Left renal cortex interstitium (tissue), 4 donors: ENCODE measurements at regions not wholly inside any gene's neighbourhood (a gene's known extent, or its start where the extent isn't known, plus 50 kb on each side); places are given as distances from the start of the nearest gene placed in this dataset.

ENCODE experiments used
- DNase-seq, 4 donors: peaks; one replicate each; pipeline ENCODE4 v3.0.0-alpha.2; 2013; ENCODE audit warnings: low read depth in 4 of 4, low spot score in 2 of 4, missing footprints in 1 of 4

DNA sequence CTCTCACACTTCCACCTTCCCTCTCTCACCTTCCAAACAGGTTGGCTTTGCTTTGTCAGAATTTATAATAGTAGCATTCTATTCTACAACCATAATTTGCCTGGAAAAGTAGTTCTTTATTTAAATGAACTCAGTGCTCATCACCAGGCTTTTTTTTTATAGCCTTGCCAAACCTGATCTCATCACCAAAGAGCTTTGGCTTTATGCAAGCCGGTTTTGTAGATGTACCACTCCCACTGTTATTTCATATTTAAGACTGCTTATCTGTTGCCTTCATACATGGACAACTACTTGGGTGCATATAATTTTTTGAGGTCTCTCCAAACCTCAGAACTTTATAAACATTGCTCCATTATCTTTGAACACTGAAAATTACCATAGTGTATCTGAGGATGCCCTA, 246.1 kb upstream of the PPP2R3A start:
- DNase-seq: no peak

DNA sequence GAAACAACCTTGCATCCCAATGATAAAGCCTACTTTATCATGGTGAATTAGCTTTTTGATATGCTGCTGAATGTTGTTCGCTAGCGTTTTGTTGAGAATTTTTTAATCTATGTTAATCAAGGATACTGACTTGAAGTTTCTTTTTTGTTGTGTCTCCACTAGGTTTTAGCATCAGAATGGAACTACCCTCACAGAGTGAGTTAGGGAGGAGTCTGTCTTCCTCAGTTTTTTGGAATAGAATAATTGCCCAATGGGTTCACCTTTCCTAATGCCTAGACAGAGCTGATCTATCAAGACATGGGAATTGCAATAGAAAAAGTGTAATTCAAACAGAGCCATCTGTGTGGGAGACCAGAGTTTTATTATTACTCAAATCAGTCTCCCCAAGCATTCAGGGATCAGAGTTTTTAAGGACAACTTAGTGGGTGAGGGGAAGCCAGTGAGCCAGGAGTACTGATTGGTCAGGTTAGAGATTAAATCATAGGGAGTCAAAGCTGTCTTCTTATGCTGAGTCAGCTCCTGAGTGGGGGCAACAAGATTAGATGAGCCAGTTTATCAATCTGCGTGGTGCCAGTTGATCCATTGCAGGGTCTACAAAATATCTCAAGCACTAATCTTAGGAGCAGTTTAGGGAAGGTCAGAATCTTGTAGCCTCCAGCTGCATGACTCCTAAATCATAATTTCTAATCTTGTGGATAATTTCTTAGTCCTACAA, 237.4 kb upstream of the PPP2R3A start:
- DNase-seq: no peak

DNA sequence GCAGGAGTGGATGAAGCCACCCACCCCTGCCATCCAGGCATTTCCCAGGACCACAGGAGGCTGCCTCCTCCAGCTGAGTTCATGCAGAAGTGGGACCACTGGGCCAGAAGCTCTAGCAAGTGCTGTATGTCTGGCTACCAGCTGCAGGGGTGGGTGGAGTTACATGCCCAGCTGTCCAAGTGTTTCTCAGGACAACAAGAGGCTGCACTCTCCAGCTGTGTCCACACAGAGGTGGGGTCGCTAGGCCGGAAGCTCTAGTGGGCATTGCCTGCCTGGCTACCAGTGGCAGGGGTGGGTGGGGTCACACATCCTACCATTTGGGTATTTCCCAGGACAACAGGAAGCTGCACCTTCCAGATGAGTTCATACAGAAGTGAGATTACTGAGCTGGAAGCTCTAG, 234.0 kb upstream of the PPP2R3A start:
- DNase-seq: no peak

DNA sequence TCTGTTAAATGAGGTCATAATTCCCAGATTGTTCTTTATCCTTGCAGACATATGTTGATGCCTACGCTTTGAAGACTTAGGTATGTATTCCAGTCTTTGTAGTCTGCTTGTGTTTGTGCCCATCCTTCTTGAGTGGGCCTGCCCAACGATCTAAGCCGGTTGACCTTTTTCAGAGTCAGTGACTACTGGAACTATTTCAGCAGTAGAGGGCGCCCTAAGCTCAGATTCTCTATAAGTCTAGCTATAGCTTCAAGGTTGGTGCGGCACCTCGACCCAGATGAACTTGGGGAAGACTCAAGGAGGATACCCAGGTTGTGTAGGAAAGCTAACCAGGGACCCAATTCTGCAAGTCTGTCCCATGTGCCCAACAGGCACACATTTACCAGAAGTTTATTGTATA, 228.8 kb upstream of the PPP2R3A start:
- no peak for DNase-seq

DNA sequence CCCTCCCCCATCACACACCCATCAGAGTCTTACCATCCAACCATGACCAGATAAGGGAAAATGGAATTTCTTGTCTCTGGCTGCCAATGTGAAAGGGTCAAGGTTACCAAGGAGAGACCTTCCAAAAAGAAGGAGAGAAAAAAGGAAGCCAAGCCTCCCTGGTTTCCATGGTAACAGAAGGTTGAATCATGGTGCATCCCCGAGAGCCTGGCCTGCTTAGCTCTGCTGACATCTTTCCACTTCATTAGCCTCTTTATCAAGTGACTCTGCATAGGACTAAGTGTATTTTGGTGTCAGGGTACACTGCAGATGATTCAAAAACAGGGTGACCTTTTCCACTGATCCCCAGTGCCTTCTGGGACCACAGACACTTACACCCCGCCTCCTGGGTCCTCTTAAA, 225.7 kb upstream of the PPP2R3A start:
- DNase-seq: no peak

DNA sequence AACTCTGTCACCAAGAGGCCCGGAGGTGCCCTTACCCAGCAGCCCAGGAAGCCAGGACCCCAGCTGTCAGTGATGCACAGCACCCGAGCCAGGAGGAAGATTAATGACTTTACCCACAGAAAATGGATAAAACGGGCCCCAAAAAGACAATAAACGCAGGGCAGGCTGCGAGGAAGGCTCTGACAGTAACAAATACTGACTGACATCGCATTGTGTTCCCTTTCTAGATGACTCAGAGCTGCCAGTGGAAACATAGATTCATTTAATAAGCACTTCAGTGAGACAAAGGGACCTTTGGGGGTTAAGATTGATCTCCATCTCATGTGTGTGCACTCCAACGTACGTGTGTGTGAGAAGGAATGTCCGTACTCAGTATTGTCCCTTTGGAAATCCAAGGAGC, 225.3 kb upstream of the PPP2R3A start:
- DNase-seq: no peak

DNA sequence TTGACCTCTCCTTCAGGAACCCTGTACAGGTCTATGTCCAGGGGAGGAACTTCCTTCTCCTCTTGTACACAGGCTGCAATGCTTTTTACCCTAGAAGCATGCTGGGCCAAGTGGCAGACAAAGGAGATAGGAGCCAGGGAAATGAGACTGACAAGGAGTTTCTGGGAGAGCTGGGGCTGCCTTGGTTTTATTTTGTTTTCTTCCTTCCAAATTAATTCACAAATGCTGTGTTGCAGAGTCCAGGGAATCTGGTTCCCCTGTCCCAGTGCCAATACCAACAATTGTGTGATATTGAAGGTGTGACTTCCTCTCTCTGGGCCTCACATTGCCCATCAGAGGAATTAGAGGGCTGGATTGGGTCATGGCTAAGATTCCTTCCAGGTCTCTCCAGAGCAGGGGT, 224.8 kb upstream of the PPP2R3A start:
- DNase-seq: no peak

DNA sequence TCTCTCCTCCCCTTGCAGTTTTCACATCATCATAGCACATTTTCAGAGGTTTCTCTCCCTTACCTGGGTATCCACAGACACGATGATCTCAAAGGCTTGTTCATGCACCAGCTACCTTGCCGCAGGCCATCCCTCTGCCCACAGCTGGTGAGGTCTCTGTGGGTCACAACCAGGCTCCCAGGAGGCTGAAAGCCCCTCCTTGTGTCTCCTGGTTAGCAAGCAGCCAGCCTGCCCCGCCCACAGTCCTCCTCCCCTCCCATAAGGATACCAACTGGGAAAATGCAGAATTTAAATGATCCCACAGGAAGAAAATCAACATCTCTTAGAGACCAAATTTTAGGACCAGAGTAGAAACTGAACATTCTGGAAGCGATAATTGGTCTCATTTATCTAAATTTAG, 213.5 kb upstream of the PPP2R3A start:
- no peak for DNase-seq

DNA sequence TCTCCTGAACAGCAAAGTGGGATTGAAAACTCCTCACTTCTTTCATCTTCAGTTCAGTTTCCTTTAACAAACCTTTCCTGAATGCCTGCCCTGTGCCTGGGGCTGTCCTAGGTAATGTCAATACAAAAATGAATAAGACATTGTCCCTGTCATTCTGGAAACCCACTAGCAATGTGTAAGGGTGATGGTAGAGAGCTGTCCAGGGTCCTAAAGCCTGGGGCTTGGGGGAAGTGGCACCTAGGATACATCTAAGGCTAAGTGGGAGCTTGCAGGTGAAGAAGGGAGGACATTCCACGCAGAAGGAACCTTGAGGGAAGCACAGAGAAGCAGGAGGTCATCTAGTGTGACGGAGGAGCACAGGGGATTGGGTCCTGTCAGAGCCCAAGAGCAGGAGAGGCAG, 212.7 kb upstream of the PPP2R3A start:
- no peak for DNase-seq

DNA sequence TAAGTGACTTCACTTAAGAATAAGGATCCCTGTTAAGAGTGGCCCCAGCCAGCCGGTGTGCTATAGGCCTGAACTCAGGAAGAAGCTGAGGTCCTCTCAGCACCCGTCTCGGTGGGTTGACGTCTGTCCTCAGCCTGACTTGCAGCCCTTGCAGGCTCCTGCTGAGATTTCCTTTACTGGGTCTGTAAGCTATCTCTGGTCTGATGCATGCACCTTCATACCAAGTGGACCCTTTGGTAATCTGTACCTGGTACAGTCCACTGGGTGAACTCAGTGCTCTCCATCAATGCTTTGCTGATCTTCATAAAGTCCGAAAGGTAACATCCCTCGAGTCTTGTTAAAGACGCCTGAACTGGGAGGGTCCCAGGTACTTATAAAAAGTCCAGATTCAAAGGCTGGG, 212.0 kb upstream of the PPP2R3A start:
- no peak for DNase-seq

DNA sequence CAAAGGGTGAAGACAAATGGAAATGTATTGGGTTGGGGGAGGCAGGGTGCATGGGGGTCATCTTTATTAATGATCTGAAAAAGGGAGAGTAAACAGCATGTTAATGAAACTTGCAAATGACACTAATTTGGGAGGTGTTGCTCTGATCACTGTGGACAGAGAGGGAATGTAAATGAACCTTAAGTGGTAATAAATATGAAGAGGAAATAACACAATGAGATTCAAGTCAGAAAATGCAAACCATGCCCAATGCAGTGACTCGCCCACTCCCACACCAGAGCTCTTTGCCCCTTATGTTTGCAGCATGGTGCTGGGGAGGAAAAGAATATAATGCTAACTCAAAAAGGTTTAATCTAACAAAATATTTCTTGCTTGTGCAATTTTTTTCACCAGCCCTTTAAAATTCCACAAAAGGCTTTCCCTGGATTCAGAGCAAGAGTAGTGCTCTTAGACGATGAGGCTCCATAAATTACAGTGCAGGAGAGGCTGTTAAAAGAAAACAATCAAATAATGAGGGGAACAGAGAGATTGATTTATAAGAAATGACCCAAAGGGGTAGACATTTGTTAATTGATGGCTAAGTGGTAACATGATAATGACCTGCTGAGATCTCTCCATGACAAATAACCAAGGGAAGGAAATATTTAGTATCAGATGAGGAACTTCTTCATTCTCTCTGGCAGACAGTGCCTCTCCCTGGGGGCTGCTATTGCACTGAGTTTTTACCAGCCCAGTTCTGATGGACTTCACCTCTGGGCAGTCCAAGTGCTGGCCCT, 210.0 kb upstream of the PPP2R3A start:
- no peak for DNase-seq

DNA sequence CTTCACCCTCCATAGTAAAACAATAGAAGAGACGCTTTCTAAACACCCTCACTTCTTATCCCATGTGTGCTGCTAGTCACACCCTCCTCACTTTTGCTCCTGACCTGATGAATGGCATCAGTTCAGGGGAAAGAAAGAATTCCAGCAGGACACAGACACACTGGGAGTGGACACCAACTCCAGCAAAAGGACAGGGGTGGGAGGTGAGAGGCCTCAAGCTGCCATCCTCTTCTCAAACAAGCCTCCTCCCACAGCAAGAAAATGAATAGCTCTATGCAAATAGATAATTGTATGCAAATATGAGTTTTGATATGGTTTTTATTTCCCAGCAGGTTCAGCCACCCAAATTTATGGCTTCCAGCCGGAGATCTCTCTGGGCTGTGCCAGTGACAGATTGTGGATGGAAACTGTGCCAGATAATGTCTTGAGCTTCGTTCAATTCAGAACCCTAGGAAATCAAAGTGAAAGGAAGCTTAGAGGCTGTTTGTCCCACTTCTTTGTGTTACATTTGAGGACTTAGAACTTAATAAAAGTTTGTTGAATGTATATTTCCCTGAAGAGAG, 209.3 kb upstream of the PPP2R3A start:
- no peak for DNase-seq

DNA sequence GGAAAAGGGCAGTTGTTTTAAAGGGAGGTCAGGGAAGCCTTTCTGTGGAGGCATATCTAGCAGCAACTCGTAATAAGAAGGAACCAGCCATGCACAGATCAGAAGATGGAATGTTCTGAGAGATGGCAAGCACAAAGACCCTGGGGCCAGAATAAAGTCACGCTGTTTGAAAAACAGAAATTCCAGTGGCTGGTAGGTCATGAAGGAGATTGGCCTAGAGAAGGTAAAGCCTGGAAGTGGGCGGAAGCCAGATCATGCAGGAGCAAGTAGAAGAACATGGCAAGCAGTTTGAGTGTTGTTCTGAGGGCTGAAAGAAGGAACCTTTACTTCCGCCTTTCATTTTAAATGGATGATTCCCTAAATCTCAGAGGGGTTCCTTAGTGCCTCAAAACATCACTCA, 208.1 kb upstream of the PPP2R3A start:
- DNase-seq: no peak

DNA sequence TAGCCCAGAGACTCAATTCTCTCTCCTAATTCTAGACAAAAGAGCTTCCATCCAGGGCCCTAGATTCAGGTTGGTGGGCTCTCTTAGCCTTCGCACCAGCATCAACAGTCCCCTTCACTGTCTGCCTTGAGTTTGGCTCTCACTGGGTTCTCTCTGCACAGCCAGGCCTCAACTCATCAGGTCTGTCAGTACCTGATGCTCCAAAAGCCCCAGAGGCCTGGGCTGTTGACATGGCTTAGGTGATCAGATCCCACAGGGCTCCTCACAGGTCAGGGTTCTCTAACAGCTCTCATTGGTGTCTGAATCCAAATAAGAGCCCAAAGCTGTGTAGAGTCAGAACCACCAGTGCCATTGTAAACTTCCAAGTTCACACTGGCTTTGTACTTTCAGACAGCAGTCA, 206.6 kb upstream of the PPP2R3A start:
- no peak for DNase-seq

DNA sequence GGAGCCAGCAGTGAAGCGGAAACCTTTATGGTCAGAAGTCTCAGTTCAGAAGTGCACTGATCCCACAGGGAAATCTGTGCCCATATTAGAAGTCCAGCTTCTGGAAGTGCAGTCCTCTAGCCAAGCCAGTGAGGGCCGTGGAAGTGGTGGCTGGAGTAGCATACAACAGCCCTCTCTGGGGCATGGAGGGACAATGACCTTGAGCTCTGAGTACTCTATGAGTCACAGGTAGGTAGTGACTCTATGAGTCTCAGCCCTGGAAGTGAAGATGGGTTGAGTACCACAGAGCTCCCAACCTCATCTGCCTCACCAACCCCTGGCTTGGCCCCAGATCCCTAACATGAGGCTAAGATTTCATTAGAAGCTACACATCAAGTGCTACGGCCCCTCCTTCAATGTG, 205.9 kb upstream of the PPP2R3A start:
- no peak for DNase-seq

DNA sequence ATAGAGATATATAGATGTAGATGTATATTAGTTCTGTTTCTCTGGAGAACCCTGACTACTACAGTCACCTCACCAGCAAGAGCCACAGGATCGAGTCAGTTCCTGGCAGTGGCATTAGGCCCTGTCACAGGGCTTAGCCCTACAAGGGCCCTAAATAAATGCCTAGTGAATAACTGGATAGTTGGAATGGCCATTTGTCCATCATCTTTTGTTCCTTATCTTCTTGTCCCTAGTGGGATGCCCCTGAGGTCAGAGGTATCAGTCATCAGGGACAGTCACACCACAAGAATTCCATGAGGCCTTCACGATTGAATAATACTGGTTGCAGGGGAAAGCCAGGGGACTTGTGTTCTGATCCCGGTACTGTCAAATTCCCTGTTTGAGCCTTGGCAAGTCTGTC, 204.9 kb upstream of the PPP2R3A start:
- DNase-seq: no peak

DNA sequence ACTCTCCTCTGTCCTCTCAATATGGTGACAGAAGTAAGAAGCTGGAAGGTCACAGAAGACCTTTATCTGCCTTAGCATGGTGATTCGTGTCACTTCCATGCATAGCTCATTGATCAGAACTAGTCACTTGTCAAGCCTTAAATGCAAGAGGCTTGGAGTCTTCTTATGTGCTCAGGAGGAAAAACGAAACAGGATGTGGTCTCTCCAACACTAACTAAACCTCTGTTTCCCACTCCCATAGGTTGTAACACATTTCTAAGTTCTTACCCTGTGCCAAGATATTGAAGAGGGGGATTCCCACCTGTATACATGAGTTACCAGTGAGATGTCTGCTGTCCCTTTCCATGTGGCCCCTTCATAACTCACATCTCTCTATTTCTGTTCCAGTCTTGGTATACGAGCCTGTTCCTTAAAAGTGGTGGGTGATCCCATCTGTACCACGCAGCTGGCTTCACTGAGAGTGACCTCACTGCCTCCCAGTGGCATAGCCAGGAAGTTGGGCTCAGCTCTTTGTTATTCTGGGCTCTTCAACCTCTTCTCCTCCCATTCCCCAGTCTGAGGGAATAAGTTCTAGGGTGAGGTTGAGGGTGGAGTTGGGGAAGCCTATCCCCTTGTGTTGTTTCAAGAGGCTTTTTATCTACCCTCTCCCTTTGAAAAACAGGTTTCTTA, 203.2 kb upstream of the PPP2R3A start:
- DNase-seq: no peak

DNA sequence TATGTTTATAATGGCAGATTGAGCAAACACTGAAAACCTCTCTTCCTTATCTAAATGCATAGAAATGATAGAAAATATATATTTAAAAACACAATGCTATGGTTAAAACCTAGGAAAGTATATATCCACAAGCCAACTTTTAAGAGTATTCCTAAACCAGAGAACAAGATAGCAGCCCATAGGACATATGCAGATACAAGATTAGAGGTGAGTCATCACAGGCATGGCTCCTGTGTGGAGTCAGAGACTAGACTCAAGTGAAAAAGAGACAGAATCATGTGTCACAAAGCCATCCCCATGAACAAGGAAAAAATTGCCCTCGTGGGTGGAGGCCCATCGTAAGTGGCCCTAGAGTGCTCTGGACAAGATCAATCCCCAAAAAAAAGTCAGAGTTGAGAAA, 199.4 kb upstream of the PPP2R3A start:
- no peak for DNase-seq

DNA sequence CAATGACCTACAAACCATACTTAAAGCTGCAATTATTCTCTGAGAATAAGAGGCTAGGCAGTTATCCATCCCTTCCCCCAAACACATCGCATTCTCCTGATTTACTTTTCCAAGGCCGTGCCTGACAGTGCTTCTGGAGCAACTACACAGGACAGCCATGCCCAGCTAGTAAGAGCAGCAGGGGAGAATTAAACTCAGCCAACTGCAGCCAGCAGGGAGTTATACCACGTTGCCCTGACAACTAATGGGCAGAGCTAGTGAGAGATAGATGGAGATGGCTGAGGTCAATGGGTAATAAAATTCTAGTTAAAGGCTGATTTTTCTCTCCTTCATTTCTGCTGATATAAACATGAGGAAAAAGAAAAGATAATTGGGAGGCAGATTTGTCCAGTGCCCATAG, 193.8 kb upstream of the PPP2R3A start:
- DNase-seq: no peak

DNA sequence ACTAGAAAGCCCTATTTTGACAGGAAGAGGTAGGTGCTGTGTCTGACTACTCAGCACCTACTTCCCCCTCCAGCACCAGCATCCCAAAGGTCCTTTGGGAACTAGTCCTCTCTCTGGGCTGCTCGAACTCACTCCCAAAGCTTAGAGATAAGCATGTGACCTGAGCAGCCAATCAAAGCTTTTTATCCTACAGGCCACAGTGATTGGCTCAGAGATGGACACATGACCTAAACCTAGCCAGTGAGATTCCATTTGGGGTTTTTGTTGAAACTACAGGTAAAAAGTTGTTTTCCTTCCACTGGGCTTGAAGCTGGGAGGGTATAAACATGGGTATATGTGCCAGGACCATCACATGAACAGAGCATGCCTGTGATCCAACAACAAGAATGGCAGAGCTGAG, 186.5 kb upstream of the PPP2R3A start:
- no peak for DNase-seq

DNA sequence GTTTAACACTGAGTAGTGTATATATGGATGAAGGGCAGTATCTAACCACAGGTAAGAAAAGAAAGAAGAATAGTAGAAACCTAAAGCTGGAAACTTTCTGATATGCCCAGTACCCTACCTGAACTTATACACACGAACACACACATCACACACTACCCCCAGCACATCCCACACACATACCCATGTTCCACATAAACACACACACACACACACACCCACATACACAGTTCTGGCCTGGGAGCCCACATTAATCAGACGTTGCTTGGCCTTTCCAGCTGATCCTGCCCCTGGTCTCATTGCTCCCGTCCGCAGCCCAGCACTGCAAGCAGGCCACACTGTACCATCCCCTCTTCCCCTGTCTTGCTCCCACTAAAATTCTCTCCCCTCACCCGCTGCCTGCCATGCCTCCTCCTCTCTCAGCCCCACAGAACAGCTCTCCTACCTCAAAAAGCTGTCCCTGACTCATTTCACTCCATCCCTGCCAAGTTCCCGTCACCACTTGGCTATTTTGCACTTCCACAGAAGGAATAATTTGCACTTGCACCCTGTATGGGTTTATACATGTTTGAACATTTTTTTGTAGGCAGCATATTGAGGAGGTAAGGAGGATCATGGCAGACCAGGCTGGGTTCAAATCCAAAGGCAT, 185.8 kb upstream of the PPP2R3A start:
- DNase-seq: no peak
